K562 (cell line): ENCODE measurements at regions not wholly inside any gene's neighbourhood (a gene's known extent, or its start where the extent isn't known, plus 50 kb on each side); places are given as distances from the start of the nearest gene placed in this dataset.

Experiments
- AFF4 ChIP-seq: sonication (generic); formaldehyde crosslinking; IDR thresholded peaks from 2 replicates; pipeline ENCODE4 v1.8.0; 2023; ENCODE audit warnings: mild to moderate bottlenecking, missing genetic modification reagents
- ERF ChIP-seq: fragments of 450-650 bp; formaldehyde crosslinking; IDR thresholded peaks from 2 replicates; pipeline ENCODE4 v1.4.0; 2020; ENCODE audit warnings: mild to moderate bottlenecking, mixed read lengths
- FOXJ2 ChIP-seq: fragments of 200-800 bp; sonication (Bioruptor generic); IDR thresholded peaks from 2 replicates; pipeline ENCODE4 v1.6.1; 2016; ENCODE audit warnings: missing genetic modification characterization, missing compliant biosample characterization
- GTF3C2 ChIP-seq: IDR thresholded peaks from 3 replicates; pipeline ENCODE4 v1.6.1; 2011; ENCODE audit warnings: borderline replicate concordance, mild to moderate bottlenecking, moderate library complexity; ENCODE audit not compliant: insufficient read length; ENCODE audit errors: extremely low read depth
- HDAC1 ChIP-seq, 2 experiments: fragments of 450-650 bp; IDR thresholded peaks; 2 replicates each; pipeline ENCODE4 v1.6.1; 2016 to 2017; ENCODE audit warnings: inconsistent platforms in 1 of 2, mild to moderate bottlenecking in 1 of 2, moderate library complexity in 1 of 2
- NR2C2 ChIP-seq, 2 experiments: fragments of 200-800 bp in 1 of 2; sonication (Bioruptor generic) in 1 of 2; sonication (generic) in 1 of 2; formaldehyde crosslinking in 1 of 2; IDR thresholded peaks; 2 replicates each; pipeline versions ENCODE4 v1.6.1 to v1.8.0; 2016 to 2022; ENCODE audit warnings: mild to moderate bottlenecking in 1 of 2, missing compliant biosample characterization in 1 of 2, missing genetic modification characterization in 1 of 2, missing genetic modification reagents in 1 of 2
- POLR2H ChIP-seq: IDR thresholded peaks from 2 replicates; pipeline ENCODE4 v1.6.1; 2016; ENCODE audit warnings: missing genetic modification characterization, low read depth, mild to moderate bottlenecking, control low read depth, missing compliant biosample characterization, moderate library complexity
- RNF219 ChIP-seq: fragments of 250-450 bp; sonication (Bioruptor Pico); IDR thresholded peaks from 2 replicates; pipeline ENCODE4 v1.5.0; 2022; ENCODE audit warnings: mild to moderate bottlenecking
- SNAPC5 ChIP-seq: fragments of 250-450 bp; sonication (Bioruptor Pico); IDR thresholded peaks from 2 replicates; pipeline ENCODE4 v1.8.0; 2021; ENCODE audit warnings: moderate library complexity, mild to moderate bottlenecking, inconsistent platforms
- U2AF1 ChIP-seq: fragments of 200-400 bp; formaldehyde crosslinking; optimal IDR thresholded peaks from 2 replicates; pipeline ENCODE3; 2017; ENCODE audit warnings: mild to moderate bottlenecking, low read depth, low read length, moderate library complexity
- ZNF184 ChIP-seq: sonication (generic); formaldehyde crosslinking; IDR thresholded peaks from 2 replicates; pipeline ENCODE4 v1.5.0; 2020; ENCODE audit warnings: missing genetic modification reagents
- ZNF217 ChIP-seq: sonication (generic); formaldehyde crosslinking; IDR thresholded peaks from 2 replicates; pipeline ENCODE4 v1.8.0; 2022; ENCODE audit warnings: mild to moderate bottlenecking, missing genetic modification reagents
- ZNF584 ChIP-seq: fragments of 200-800 bp; sonication (Bioruptor generic); IDR thresholded peaks from 2 replicates; pipeline ENCODE4 v1.6.1; 2016; ENCODE audit warnings: low read depth, mild to moderate bottlenecking, missing genetic modification characterization, missing compliant biosample characterization
- ZNF778 ChIP-seq: fragments of 450-650 bp; formaldehyde crosslinking; IDR thresholded peaks from 2 replicates; pipeline ENCODE4 v1.4.0; 2020; ENCODE audit warnings: mild to moderate bottlenecking, moderate library complexity

GRCh38 chr12:28130625-28131598 is 59.3 kb upstream of the CCDC91 start (continued):
- TF ChIP-seq GTF3C2, result no peak
- TF ChIP-seq ZNF584 (CRISPR knock-in tag), result peak; percentile 75; the same call in 1 of the 2 replicates
- TF ChIP-seq HDAC1 (IDR thresholded peaks at IDR 0.05), result peak in 1 of 2 experiments; percentile 66; a peak in 1 of 4 replicates
- no peak for TF ChIP-seq NR2C2 (CRISPR knock-in tag; IDR thresholded peaks at IDR 0.05)
- TF ChIP-seq NR2C2 (tag; IDR thresholded peaks at IDR 0.05), result peak; percentile 78
- no peak for TF ChIP-seq RNF219 (CRISPR knock-in tag)
- TF ChIP-seq ZNF217 (CRISPR knock-in tag), result no peak
- peak; percentile 34; the same call in 1 of the 2 replicates for TF ChIP-seq POLR2H (tag)
- TF ChIP-seq ZNF778 (CRISPR knock-in tag), result no peak
- no peak for TF ChIP-seq U2AF1
- TF ChIP-seq ZNF184 (CRISPR knock-in tag), result no peak
- TF ChIP-seq ERF (CRISPR knock-in tag), result no peak
- no peak for TF ChIP-seq AFF4 (CRISPR knock-in tag)
- TF ChIP-seq SNAPC5 (CRISPR knock-in tag), result no peak
- TF ChIP-seq FOXJ2 (tag), result no peak
